ENCODE measurements at regions not wholly inside any gene's neighbourhood (a gene's known extent, or its start where the extent isn't known, plus 50 kb on each side); places are given as distances from the start of the nearest gene placed in this dataset.

GRCh38 chr2:126579868-126580267 is 76.1 kb upstream of the GYPC start:
- no peak for DNase-seq (ENCODE audit: low read depth)

GRCh38 chr2:126586317-126586716 is 69.6 kb upstream of the GYPC start:
- DNase-seq (ENCODE audit: low read depth) = no peak

GRCh38 chr2:126599062-126599461 is 56.9 kb upstream of the GYPC start:
- no peak for DNase-seq (ENCODE audit: low read depth)

- no peak for DNase-seq (ENCODE audit: low read depth)
These were observed 55.2 kb upstream of the GYPC start for GRCh38 chr2:126600742-126601141.

- DNase-seq (ENCODE audit: low read depth) = no peak
These were observed 53.6 kb upstream of the GYPC start for GRCh38 chr2:126602334-126602733.
